H9 (cell line): ENCODE measurements at regions not wholly inside any gene's neighbourhood (a gene's known extent, or its start where the extent isn't known, plus 50 kb on each side); places are given as distances from the start of the nearest gene placed in this dataset.

Source experiments
- DNase-seq: peaks from one replicate; pipeline ENCODE4 v3.0.0-alpha.2; 2017
- H2AFZ ChIP-seq: one replicate; pipeline ENCODE4 v1.6.1; 2013; ENCODE audit warnings: mild to moderate bottlenecking, low read length, control low read depth, moderate library complexity
- H2AK5ac ChIP-seq: 2 replicates; pipeline ENCODE4 v1.6.1; 2013; ENCODE audit warnings: low read length, control low read depth, mixed read lengths; ENCODE audit not compliant: insufficient read length
- H2BK120ac ChIP-seq: one replicate; pipeline ENCODE4 v1.6.1; 2013; ENCODE audit warnings: low read depth, mild to moderate bottlenecking, low read length, control low read depth, inconsistent platforms; ENCODE audit not compliant: poor library complexity, severe bottlenecking
- H2BK12ac ChIP-seq: 2 replicates; pipeline ENCODE4 v1.6.1; 2013; ENCODE audit warnings: low read length, control low read depth, mixed read lengths, low read depth; ENCODE audit not compliant: insufficient read length
- H2BK15ac ChIP-seq: 2 replicates; pipeline ENCODE4 v1.6.1; 2013; ENCODE audit warnings: low read depth, low read length, control low read depth
- H2BK20ac ChIP-seq: one replicate; pipeline ENCODE4 v1.6.1; 2013; ENCODE audit warnings: low read depth, mild to moderate bottlenecking, low read length, control low read depth, inconsistent platforms; ENCODE audit not compliant: poor library complexity, severe bottlenecking
- H2BK5ac ChIP-seq: 2 replicates; pipeline ENCODE4 v1.6.1; 2013; ENCODE audit warnings: low read length, control low read depth, mixed read lengths; ENCODE audit not compliant: insufficient read length
- H3K14ac ChIP-seq: 2 replicates; pipeline ENCODE4 v1.6.1; 2013; ENCODE audit warnings: low read length, control low read depth; ENCODE audit not compliant: insufficient read depth
- H3K18ac ChIP-seq: 2 replicates; pipeline ENCODE4 v1.6.1; 2013; ENCODE audit warnings: low read depth, mild to moderate bottlenecking, mixed read lengths, low read length, control low read depth; ENCODE audit not compliant: insufficient read length
- H3K23ac ChIP-seq: 2 replicates; pipeline ENCODE4 v1.6.1; 2013; ENCODE audit warnings: low read length, control low read depth, mixed read lengths, low read depth; ENCODE audit not compliant: insufficient read length
- H3K23me2 ChIP-seq: 2 replicates; pipeline ENCODE4 v1.6.1; 2013; ENCODE audit warnings: low read depth, mild to moderate bottlenecking, mixed read lengths, low read length, control low read depth; ENCODE audit not compliant: insufficient read length, poor library complexity, severe bottlenecking
- H3K27ac ChIP-seq: 2 replicates; pipeline ENCODE4 v1.5.1; 2013; ENCODE audit warnings: low read length, control low read depth, mixed read lengths, low read depth; ENCODE audit not compliant: insufficient read length
- H3K27me3 ChIP-seq: 2 replicates; pipeline ENCODE4 v1.6.1; 2013; ENCODE audit warnings: low read length, control low read depth, inconsistent platforms; ENCODE audit not compliant: insufficient read depth
- H3K4ac ChIP-seq: 2 replicates; pipeline ENCODE4 v1.6.1; 2013; ENCODE audit warnings: low read depth, mild to moderate bottlenecking, control low read depth, inconsistent platforms, low read length, moderate library complexity
- H3K4me1 ChIP-seq: 2 replicates; pipeline ENCODE4 v1.6.1; 2013; ENCODE audit warnings: low read length, control low read depth, inconsistent platforms; ENCODE audit not compliant: insufficient read depth
- H3K4me2 ChIP-seq: 2 replicates; pipeline ENCODE4 v1.6.1; 2013; ENCODE audit warnings: low read length, control low read depth, mixed read lengths; ENCODE audit not compliant: insufficient read length, insufficient read depth
- H3K56ac ChIP-seq: 2 replicates; pipeline ENCODE4 v1.6.1; 2013; ENCODE audit warnings: low read depth, mild to moderate bottlenecking, mixed read lengths, low read length, control low read depth; ENCODE audit not compliant: insufficient read length
- H3K79me1 ChIP-seq: 2 replicates; pipeline ENCODE4 v1.6.1; 2013; ENCODE audit warnings: low read depth, mild to moderate bottlenecking, moderate library complexity, low read length, control low read depth, inconsistent platforms; ENCODE audit not compliant: insufficient read depth, poor library complexity, severe bottlenecking
- H3K79me2 ChIP-seq: 2 replicates; pipeline ENCODE4 v1.6.1; 2013; ENCODE audit warnings: low read length, control low read depth, inconsistent platforms; ENCODE audit not compliant: insufficient read depth
- H3K9ac ChIP-seq: 2 replicates; pipeline ENCODE4 v1.6.1; 2013; ENCODE audit warnings: low read length, control low read depth, mixed read lengths; ENCODE audit not compliant: insufficient read length; ENCODE audit errors: extremely low read depth
- H3K9me3 ChIP-seq: one replicate; pipeline ENCODE4 v1.6.1; 2013; ENCODE audit warnings: low read depth, low read length, inconsistent platforms; ENCODE audit not compliant: control insufficient read depth
- H3T11ph ChIP-seq: one replicate; pipeline ENCODE4 v1.6.1; 2013; ENCODE audit warnings: mild to moderate bottlenecking, low read length, control low read depth, inconsistent platforms
- H4K20me1 ChIP-seq: one replicate; pipeline ENCODE4 v1.6.1; 2013; ENCODE audit not compliant: control insufficient read depth, insufficient read length, insufficient read depth
- H4K5ac ChIP-seq: 2 replicates; pipeline ENCODE4 v1.6.1; 2013; ENCODE audit warnings: low read depth, mild to moderate bottlenecking, mixed read lengths, low read length, control low read depth; ENCODE audit not compliant: insufficient read length
- H4K8ac ChIP-seq: replicated peaks from 2 replicates; pipeline ENCODE4 v1.6.1; 2013; ENCODE audit warnings: low read length, control low read depth, mixed read lengths, low read depth; ENCODE audit not compliant: insufficient read length
- H4K91ac ChIP-seq: 2 replicates; pipeline ENCODE4 v1.6.1; 2013; ENCODE audit warnings: low read depth, mild to moderate bottlenecking, moderate library complexity, mixed read lengths, low read length, control low read depth; ENCODE audit not compliant: insufficient read length
- H3K27ac Mint-ChIP-seq, 3 experiments: 2 replicates in 2 of 3; 3 replicates in 1 of 3; pipeline ENCODE4 v1.8.0; 2020 to 2021; ENCODE audit warnings: mixed read lengths in 3 of 3, mild to moderate bottlenecking in 1 of 3, moderate library complexity in 1 of 3
- H3K27me3 Mint-ChIP-seq: 2 replicates; pipeline ENCODE4 v1.8.0; 2021; ENCODE audit warnings: low read depth, mild to moderate bottlenecking, moderate library complexity, mixed read lengths
- H3K36me3 Mint-ChIP-seq, 3 experiments: 2 replicates in 2 of 3; 3 replicates in 1 of 3; pipeline ENCODE4 v1.8.0; 2020 to 2021; ENCODE audit warnings: low read depth in 3 of 3, mixed read lengths in 3 of 3; ENCODE audit not compliant: insufficient read depth in 1 of 3
- H3K4me1 Mint-ChIP-seq, 2 experiments: 2 replicates each; pipeline ENCODE4 v1.8.0; 2020; ENCODE audit warnings: mixed read lengths in 2 of 2
- H3K4me3 Mint-ChIP-seq, 2 experiments: 2 replicates in 1 of 2; 3 replicates in 1 of 2; pipeline ENCODE4 v1.8.0; 2020 to 2021; ENCODE audit warnings: mild to moderate bottlenecking in 2 of 2, mixed read lengths in 2 of 2, moderate library complexity in 1 of 2
- H3K9me3 Mint-ChIP-seq, 2 experiments: 2 replicates in 1 of 2; 3 replicates in 1 of 2; pipeline ENCODE4 v1.8.0; 2020; ENCODE audit warnings: mild to moderate bottlenecking in 2 of 2, mixed read lengths in 2 of 2, moderate library complexity in 1 of 2
- CTCF ChIP-seq: fragments of 200-600 bp; sonication (generic); conservative IDR thresholded peaks from 3 replicates; pipeline ENCODE4 v1.8.0; 2021; ENCODE audit warnings: antibody characterized with exemption, mild to moderate bottlenecking
- WGBS: extraction: QIAGEN DNeasy Blood & Tissue Kit; methylation state at CpG from one replicate; pipeline ENCODE4 v1.1.7; 2013; ENCODE audit warnings: missing lambda C conversion rate, low lambda C conversion rate, mixed read lengths; ENCODE audit not compliant: insufficient read length; ENCODE audit errors: extremely low coverage; 5-methylcytosine and 5-hydroxymethylcytosine counted together

- Histone ChIP-seq H2BK5ac (no peak overlapping the region), H3K14ac (no peak overlapping the region), H2BK12ac (no peak overlapping the region), H3K9me3 (no peaks in the 10 kb centered on the region), H4K8ac (no peak overlapping the region), H3K4me1 (peaks cover 7% of the 10 kb centered on the region; the same call in 1 of the 2 replicates), H4K5ac (no peak overlapping the region), H3K18ac (no peak overlapping the region), H3K79me1 (no peaks in the 10 kb centered on the region), H3K4me2 (no peak overlapping the region), H3K9ac (no peak overlapping the region), H3K79me2 (no peaks in the 10 kb centered on the region), H3K4ac (no peak overlapping the region), H3T11ph (no peak overlapping the region), H2BK20ac (no peak overlapping the region), H2AFZ (no peak overlapping the region), H3K27me3 (no peaks in the 10 kb centered on the region), H4K20me1 (no peaks in the 10 kb centered on the region), H2BK120ac (no peak overlapping the region), H4K91ac (no peak overlapping the region), H2AK5ac (no peak overlapping the region), H3K27ac (no peak overlapping the region), H3K23ac (no peak overlapping the region), H3K56ac (no peak overlapping the region), H2BK15ac (no peak overlapping the region), H3K23me2 (no peaks in the 10 kb centered on the region)
- DNase-seq: no peak
- peak overlapping the region in 2 of 3 experiments; percentile 76 to 89; a peak in 4 of 7 replicates for H3K27ac Mint-ChIP-seq
- no peaks in the 10 kb centered on the region; a peak in 1 of 7 replicates for H3K36me3 Mint-ChIP-seq
- no peaks in the 10 kb centered on the region; the same call in 1 of the 2 replicates for H3K27me3 Mint-ChIP-seq
- no peak overlapping the region for H3K4me3 Mint-ChIP-seq
- H3K9me3 Mint-ChIP-seq: no peaks in the 10 kb centered on the region
- TF ChIP-seq CTCF: no peak
- WGBS: no CpG with 5 or more reads among the region's 3 CpGs
- H3K4me1 Mint-ChIP-seq: peaks cover 3 to 12% of the 10 kb centered on the region in 2 experiments
Observed at GRCh38 chr1:209404577-209404976, 178.9 kb upstream of the CAMK1G start.
